Limb (tissue), 2 donors: ENCODE measurements at regions not wholly inside any gene's neighbourhood (a gene's known extent, or its start where the extent isn't known, plus 50 kb on each side); places are given as distances from the start of the nearest gene placed in this dataset.

Source experiments
- DNase-seq, 2 donors: peaks; one replicate each; pipeline ENCODE4 v3.0.0-alpha.2; 2016; ENCODE audit errors: extremely low spot score in 2 of 2

GRCh38 chr2:151197184-151198108 lies 64.2 kb downstream of the RBM43 start:
- no peak for DNase-seq

- DNase-seq, result no peak
Observed at GRCh38 chr2:151193576-151193975, 68.1 kb downstream of the RBM43 start.

- DNase-seq, result no peak
Observed at GRCh38 chr2:151192681-151193080, 69.0 kb downstream of the RBM43 start.

- no peak for DNase-seq
Observed at GRCh38 chr2:151191001-151191400, 70.7 kb downstream of the RBM43 start.

- no peak for DNase-seq
Observed at GRCh38 chr2:151189125-151189524, 72.5 kb downstream of the RBM43 start.

GRCh38 chr2:151186011-151186410 lies 75.7 kb downstream of the RBM43 start:
- DNase-seq, result no peak

GRCh38 chr2:151182899-151183809 lies 78.5 kb downstream of the RBM43 start:
- no peak for DNase-seq

GRCh38 chr2:151182396-151182795 lies 79.3 kb downstream of the RBM43 start:
- no peak for DNase-seq

- DNase-seq, result peak in 1 of 2 donors; percentile 58
Observed at GRCh38 chr2:151181524-151181923, 80.1 kb downstream of the RBM43 start.

- DNase-seq, result no peak
Observed at GRCh38 chr2:151180123-151180522, 81.5 kb downstream of the RBM43 start.

GRCh38 chr2:151178207-151178606 lies 83.5 kb downstream of the RBM43 start:
- no peak for DNase-seq

GRCh38 chr2:151177756-151178155 lies 83.9 kb downstream of the RBM43 start:
- DNase-seq, result no peak

- no peak for DNase-seq
Observed at GRCh38 chr2:151176661-151177060, 85.0 kb downstream of the RBM43 start.

- peak; percentile 21 to 40 for DNase-seq
Observed at GRCh38 chr2:151175864-151176263, 85.8 kb downstream of the RBM43 start.

GRCh38 chr2:151174127-151174526 lies 87.5 kb downstream of the RBM43 start:
- no peak for DNase-seq

GRCh38 chr2:151171186-151171585 lies 90.5 kb downstream of the RBM43 start:
- peak in 1 of 2 donors; percentile 27 for DNase-seq

- no peak for DNase-seq
Observed at GRCh38 chr2:151166410-151166809, 95.3 kb downstream of the RBM43 start.

GRCh38 chr2:151165105-151165684 lies 96.5 kb downstream of the RBM43 start:
- DNase-seq, result no peak

- peak in 1 of 2 donors; percentile 81 for DNase-seq
Observed at GRCh38 chr2:151161821-151162551, 99.7 kb downstream of the RBM43 start.

- no peak for DNase-seq
Observed at GRCh38 chr2:151159109-151159662, 102.5 kb downstream of the RBM43 start.
